LNCAP (cell line): ENCODE measurements at regions not wholly inside any gene's neighbourhood (a gene's known extent, or its start where the extent isn't known, plus 50 kb on each side); places are given as distances from the start of the nearest gene placed in this dataset.

Source experiments
- TF ChIP-seq, protein P1 (sequence below): fragments of 450-650 bp; IDR thresholded peaks from 2 replicates; pipeline ENCODE4 v1.5.1; 2017; ENCODE audit warnings: mild to moderate bottlenecking

DNA sequence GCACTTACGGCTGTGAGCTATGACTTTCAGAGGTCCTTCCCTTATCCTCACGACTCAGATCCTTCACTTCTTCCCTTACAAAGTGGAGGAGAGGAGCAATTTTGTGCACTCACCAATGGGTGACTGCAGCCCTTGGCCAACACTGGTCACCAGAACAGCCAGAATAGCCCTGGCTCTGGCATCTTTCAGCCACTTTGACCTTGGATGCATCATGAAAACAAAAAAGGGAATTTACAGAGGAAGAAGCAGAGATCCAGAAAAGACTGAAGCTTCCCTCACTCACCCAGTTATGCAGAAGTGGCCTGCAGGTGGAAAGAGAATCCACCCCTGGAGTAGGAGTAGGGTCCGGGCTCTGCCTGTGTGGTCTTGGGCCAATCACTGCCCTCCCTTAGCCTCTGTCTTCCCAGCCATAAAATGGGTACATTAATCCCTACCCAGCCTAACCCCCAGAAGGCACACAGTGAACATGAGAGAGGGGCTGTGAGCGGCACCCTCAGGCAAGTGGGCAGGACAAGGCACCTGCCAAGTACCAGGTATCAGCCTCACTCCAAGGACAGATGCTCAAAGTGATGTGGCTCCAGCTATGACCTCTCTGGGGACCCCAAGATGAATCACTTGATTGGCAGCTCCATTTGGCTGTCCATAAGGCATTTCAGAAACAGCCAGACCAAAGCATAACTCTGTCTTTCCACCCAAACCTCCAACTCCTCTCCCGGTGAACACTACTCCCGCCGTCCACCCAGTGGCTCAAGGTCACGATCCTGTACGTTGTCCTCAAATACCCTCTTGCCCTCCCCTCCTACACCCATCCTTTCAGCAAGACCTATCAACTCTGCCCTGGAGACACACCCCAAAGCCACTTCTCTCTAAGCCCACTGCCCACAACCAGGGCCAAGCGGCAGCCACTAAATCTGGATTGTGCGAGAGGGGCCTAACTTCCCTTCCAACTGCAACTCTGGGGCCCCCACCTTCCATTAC, 129.8 kb upstream of the ZMIZ1 start:
- TF ChIP-seq, protein P1, sequence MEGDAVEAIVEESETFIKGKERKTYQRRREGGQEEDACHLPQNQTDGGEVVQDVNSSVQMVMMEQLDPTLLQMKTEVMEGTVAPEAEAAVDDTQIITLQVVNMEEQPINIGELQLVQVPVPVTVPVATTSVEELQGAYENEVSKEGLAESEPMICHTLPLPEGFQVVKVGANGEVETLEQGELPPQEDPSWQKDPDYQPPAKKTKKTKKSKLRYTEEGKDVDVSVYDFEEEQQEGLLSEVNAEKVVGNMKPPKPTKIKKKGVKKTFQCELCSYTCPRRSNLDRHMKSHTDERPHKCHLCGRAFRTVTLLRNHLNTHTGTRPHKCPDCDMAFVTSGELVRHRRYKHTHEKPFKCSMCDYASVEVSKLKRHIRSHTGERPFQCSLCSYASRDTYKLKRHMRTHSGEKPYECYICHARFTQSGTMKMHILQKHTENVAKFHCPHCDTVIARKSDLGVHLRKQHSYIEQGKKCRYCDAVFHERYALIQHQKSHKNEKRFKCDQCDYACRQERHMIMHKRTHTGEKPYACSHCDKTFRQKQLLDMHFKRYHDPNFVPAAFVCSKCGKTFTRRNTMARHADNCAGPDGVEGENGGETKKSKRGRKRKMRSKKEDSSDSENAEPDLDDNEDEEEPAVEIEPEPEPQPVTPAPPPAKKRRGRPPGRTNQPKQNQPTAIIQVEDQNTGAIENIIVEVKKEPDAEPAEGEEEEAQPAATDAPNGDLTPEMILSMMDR: no peak

DNA sequence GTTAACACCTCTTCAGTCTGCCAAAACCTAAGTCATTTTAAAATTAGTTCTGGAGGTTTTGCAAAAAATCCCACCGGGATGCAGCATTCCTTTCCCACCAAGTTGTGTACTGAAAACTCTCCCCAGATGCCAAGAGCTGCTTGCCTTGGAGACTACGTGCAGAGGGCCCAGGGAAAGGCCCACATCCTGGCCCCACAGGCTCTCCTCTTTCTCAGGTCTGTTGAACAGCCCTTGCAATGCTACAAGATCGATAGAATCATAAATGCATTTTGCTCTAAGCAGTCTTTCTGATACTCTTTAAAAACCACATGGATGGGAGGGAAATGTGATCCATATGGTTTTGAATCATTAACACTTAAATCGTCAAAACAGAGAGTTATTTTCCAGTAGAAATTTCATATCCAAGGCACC, 126.7 kb upstream of the ZMIZ1 start:
- TF ChIP-seq, protein P1: no peak

DNA sequence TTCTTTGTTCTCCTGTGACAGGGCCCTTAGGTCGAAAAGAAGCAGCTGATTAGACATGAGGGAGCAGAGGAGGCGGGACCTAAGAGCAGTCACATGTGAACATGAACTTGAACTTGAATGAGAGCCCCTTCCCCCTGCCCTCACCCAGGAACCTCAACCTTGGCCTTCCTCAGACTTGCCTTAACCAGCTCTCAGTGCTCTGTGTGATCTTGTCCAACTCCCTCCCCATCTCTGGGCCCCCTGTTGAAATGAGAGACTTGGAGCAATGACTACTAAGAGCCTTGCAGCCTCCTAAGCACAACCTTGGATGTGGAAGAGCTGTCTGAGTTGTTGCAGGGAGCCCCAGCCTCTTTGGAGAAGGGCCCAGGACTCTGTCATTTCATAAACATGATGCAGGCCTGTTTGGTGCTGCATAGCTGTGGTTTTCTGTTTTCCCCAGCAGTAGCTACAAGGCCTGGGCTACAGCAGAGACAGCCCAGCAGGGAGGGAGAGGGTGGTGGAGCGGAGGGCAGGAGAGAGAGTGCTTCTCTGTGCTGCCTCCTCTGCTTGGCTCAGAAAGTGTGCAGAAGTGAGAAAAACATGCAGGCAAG, 123.9 kb upstream of the ZMIZ1 start:
- TF ChIP-seq, protein P1: no peak

DNA sequence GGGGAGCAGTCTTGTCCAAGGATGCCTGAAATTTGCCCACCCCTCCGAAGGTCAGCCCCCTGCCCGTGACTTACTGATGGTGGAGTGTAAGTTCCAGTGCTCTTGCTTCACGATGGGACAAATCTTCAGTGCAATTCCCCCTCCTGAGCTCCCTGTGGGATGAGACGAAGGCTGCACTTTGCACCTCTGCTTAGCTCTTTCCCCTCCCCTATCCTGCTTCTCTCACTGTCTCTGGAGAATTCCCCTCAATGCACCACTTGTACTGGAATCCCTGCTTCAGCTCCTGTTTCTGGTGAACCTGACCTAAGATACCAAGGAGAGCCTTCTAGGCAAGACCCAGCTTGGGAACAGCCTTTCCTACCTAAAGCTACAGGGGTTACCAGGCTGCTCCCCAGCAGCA, 122.9 kb upstream of the ZMIZ1 start:
- TF ChIP-seq, protein P1: no peak

DNA sequence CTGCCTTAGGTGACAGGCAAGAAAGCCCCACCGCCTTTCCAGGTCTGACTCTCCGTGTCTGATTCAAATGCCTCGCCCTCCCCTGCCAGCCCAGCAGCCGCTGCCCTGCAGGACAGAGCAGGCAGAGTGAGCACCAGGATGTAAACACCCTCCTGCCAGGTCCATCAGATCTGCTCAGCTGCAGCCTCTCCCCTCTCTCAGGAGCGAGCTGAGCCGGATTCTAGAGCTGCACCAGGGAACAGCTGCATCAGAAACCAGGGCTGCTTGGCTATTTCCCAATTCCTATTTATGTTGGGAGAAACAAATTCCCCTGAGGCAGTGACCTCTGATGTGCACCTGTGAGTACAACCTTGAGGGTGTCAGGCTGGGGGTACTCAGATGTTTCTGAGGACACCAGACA, 121.5 kb upstream of the ZMIZ1 start:
- TF ChIP-seq, protein P1: no peak

DNA sequence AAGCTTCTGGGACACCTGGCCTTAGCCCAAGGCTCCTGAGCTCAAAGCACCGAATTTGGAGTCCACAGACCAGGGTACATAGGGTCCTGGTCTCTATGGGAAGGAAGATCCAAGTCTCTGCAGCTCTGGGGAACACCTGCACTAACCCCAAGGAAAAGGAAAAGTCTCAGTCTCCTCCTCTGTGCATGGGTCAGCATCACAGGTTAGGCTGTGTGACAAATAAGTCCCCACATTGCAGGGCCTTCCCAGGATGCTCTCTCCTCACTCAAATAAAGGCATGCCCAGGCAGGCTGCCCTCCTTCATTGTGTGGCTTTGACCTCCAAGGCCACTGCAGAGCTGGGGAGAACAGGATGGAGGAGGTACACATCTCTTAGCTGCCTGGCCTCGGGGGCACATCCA, 121.0 kb upstream of the ZMIZ1 start:
- TF ChIP-seq, protein P1: no peak

GRCh38 chr10:78948621-78949030, 120.1 kb upstream of the ZMIZ1 start:
- TF ChIP-seq, protein P1: no peak
